ENCODE measurements at regions not wholly inside any gene's neighbourhood (a gene's known extent, or its start where the extent isn't known, plus 50 kb on each side); places are given as distances from the start of the nearest gene placed in this dataset.

GRCh38 chr4:107276052-107276451 is 239.9 kb upstream of the DKK2 start:
- Mint-ChIP-seq H3K9me3 (no peaks in the 10 kb centered on the region), H3K4me3 (no peak overlapping the region), H3K27ac (no peak overlapping the region), H3K4me1 (ENCODE audit: low read depth) (peaks cover 47% of the 10 kb centered on the region), H3K27me3 (ENCODE audit: insufficient read depth) (no peaks in the 10 kb centered on the region), H3K36me3 (ENCODE audit: low read depth) (no peaks in the 10 kb centered on the region)
- no peak for TF ChIP-seq CTCF (IDR thresholded peaks at IDR 0.05)
- DNase-seq, result no peak

GRCh38 chr4:107275225-107275624 is 239.1 kb upstream of the DKK2 start:
- Mint-ChIP-seq H3K9me3 (no peaks in the 10 kb centered on the region), H3K4me1 (ENCODE audit: low read depth) (peaks cover 39% of the 10 kb centered on the region), H3K4me3 (no peak overlapping the region), H3K36me3 (ENCODE audit: low read depth) (no peaks in the 10 kb centered on the region), H3K27ac (no peak overlapping the region), H3K27me3 (ENCODE audit: insufficient read depth) (no peaks in the 10 kb centered on the region)
- no peak for TF ChIP-seq CTCF (IDR thresholded peaks at IDR 0.05)
- DNase-seq, result no peak

GRCh38 chr4:107270614-107271013 is 234.5 kb upstream of the DKK2 start:
- Mint-ChIP-seq H3K4me3 (no peak overlapping the region), H3K9me3 (no peaks in the 10 kb centered on the region), H3K36me3 (ENCODE audit: low read depth) (no peaks in the 10 kb centered on the region), H3K4me1 (ENCODE audit: low read depth) (peaks cover 12% of the 10 kb centered on the region), H3K27me3 (ENCODE audit: insufficient read depth) (no peaks in the 10 kb centered on the region), H3K27ac (no peak overlapping the region)
- TF ChIP-seq CTCF (IDR thresholded peaks at IDR 0.05), result no peak
- no peak for DNase-seq

GRCh38 chr4:107269175-107269574 is 233.1 kb upstream of the DKK2 start:
- H3K9me3 Mint-ChIP-seq, result no peaks in the 10 kb centered on the region
- TF ChIP-seq CTCF (IDR thresholded peaks at IDR 0.05), result no peak
- peaks cover under 1% of the 10 kb centered on the region for H3K4me1 Mint-ChIP-seq (ENCODE audit: low read depth)
- no peaks in the 10 kb centered on the region for H3K36me3 Mint-ChIP-seq (ENCODE audit: low read depth)
- DNase-seq, result no peak
- H3K4me3 Mint-ChIP-seq, result no peak overlapping the region
- no peak overlapping the region for H3K27ac Mint-ChIP-seq
- H3K27me3 Mint-ChIP-seq (ENCODE audit: insufficient read depth), result no peaks in the 10 kb centered on the region

GRCh38 chr4:107265859-107266258 is 229.7 kb upstream of the DKK2 start:
- Mint-ChIP-seq H3K4me1 (ENCODE audit: low read depth) (peaks cover 12% of the 10 kb centered on the region), H3K4me3 (no peak overlapping the region), H3K27ac (no peak overlapping the region), H3K27me3 (ENCODE audit: insufficient read depth) (no peaks in the 10 kb centered on the region), H3K36me3 (ENCODE audit: low read depth) (no peaks in the 10 kb centered on the region), H3K9me3 (no peaks in the 10 kb centered on the region)
- TF ChIP-seq CTCF (IDR thresholded peaks at IDR 0.05), result no peak
- no peak for DNase-seq

GRCh38 chr4:107261241-107261874 is 225.2 kb upstream of the DKK2 start:
- H3K4me3 Mint-ChIP-seq, result no peak overlapping the region
- no peak for DNase-seq

More at GRCh38 chr4:107261241-107261874, 225.2 kb upstream of the DKK2 start:
- no peak overlapping the region for H3K27ac Mint-ChIP-seq
- peaks cover 35% of the 10 kb centered on the region for H3K4me1 Mint-ChIP-seq (ENCODE audit: low read depth)
- H3K36me3 Mint-ChIP-seq (ENCODE audit: low read depth), result no peaks in the 10 kb centered on the region
- no peak for TF ChIP-seq CTCF (IDR thresholded peaks at IDR 0.05)
- H3K27me3 Mint-ChIP-seq (ENCODE audit: insufficient read depth), result no peaks in the 10 kb centered on the region
- no peaks in the 10 kb centered on the region for H3K9me3 Mint-ChIP-seq
